Hematopoietic multipotent progenitor cell treated with erythropoietin and hydrocortisone succinate and interleukin-3 and kit ligand, for 4 days (in vitro differentiated cells): ENCODE measurements at regions not wholly inside any gene's neighbourhood (a gene's known extent, or its start where the extent isn't known, plus 50 kb on each side); places are given as distances from the start of the nearest gene placed in this dataset.
"Not testable (repeated sequence)": the region's sequence is repeated elsewhere in the genome, so short reads cannot be mapped to it uniquely, and the experiment has no call there.

Experiments used
- DNase-seq: peaks from one replicate; pipeline ENCODE4 v3.0.0-alpha.2; 2015

- no peak for DNase-seq
These were observed 143.0 kb downstream of the PPP1R3A start for GRCh38 chr7:113775804-113776203.

GRCh38 chr7:113775401-113775800 lies 143.4 kb downstream of the PPP1R3A start:
- DNase-seq: no peak

- DNase-seq: peak; percentile 70
These were observed 144.5 kb downstream of the PPP1R3A start for GRCh38 chr7:113774182-113774807.

- DNase-seq: no peak
These were observed 148.6 kb downstream of the PPP1R3A start for GRCh38 chr7:113770146-113770738.

GRCh38 chr7:113768387-113768786 lies 150.4 kb downstream of the PPP1R3A start:
- no peak for DNase-seq

- DNase-seq: no peak
These were observed 154.3 kb downstream of the PPP1R3A start for GRCh38 chr7:113764401-113765035.

- DNase-seq: no peak
These were observed 155.6 kb downstream of the PPP1R3A start for GRCh38 chr7:113763226-113763625.

- no peak for DNase-seq
These were observed 162.6 kb downstream of the PPP1R3A start for GRCh38 chr7:113756250-113756649.

- DNase-seq: no peak
These were observed 166.1 kb downstream of the PPP1R3A start for GRCh38 chr7:113752689-113753088.

- DNase-seq: no peak
These were observed 166.5 kb downstream of the PPP1R3A start for GRCh38 chr7:113752289-113752688.

- no peak for DNase-seq
These were observed 167.3 kb downstream of the PPP1R3A start for GRCh38 chr7:113751547-113751946.

- not testable (repeated sequence) for DNase-seq
These were observed 170.4 kb downstream of the PPP1R3A start for GRCh38 chr7:113748385-113748784.

- not testable (repeated sequence) for DNase-seq
These were observed 175.8 kb downstream of the PPP1R3A start for GRCh38 chr7:113742946-113743431.

GRCh38 chr7:113742377-113742776 lies 176.4 kb downstream of the PPP1R3A start:
- no peak for DNase-seq

GRCh38 chr7:113731571-113731970 lies 187.2 kb downstream of the PPP1R3A start:
- no peak for DNase-seq

- no peak for DNase-seq
These were observed 188.4 kb downstream of the PPP1R3A start for GRCh38 chr7:113730309-113730955.

GRCh38 chr7:113727486-113727885 lies 191.3 kb downstream of the PPP1R3A start:
- DNase-seq: no peak

GRCh38 chr7:113722006-113722405 lies 196.8 kb downstream of the PPP1R3A start:
- DNase-seq: no peak

GRCh38 chr7:113717739-113718138 lies 201.1 kb downstream of the PPP1R3A start:
- DNase-seq: no peak

- DNase-seq: no peak
These were observed 202.6 kb downstream of the PPP1R3A start for GRCh38 chr7:113715981-113716856.

- DNase-seq: no peak
These were observed 203.5 kb downstream of the PPP1R3A start for GRCh38 chr7:113715262-113715661.

- DNase-seq: peak; percentile 86
These were observed 208.3 kb downstream of the PPP1R3A start for GRCh38 chr7:113710310-113711096.
